HG02970 (cell line): ENCODE measurements at regions not wholly inside any gene's neighbourhood (a gene's known extent, or its start where the extent isn't known, plus 50 kb on each side); places are given as distances from the start of the nearest gene placed in this dataset.
A peak's percentile ranks its signal among the peaks of the same experiment; 100 is the strongest.
"Not testable (repeated sequence)": the region's sequence is repeated elsewhere in the genome, so short reads cannot be mapped to it uniquely, and the experiment has no call there.

ENCODE experiments used
- ATAC-seq: cut with Tn5 transposase; IDR thresholded peaks from one replicate; pipeline ENCODE4 v1.9.1; 2021; ENCODE audit warnings: mild to moderate bottlenecking, moderate library complexity, moderate number of reproducible peaks; ENCODE audit not compliant: unreplicated experiment, low FRiP score

GRCh38 chr7:113338071-113338696, 219.8 kb upstream of the SMIM30 start:
- peak; percentile 68 for ATAC-seq

- not testable (repeated sequence) for ATAC-seq
Observed at GRCh38 chr7:113336838-113337237, 218.5 kb upstream of the SMIM30 start.

GRCh38 chr7:113331155-113331898, 213.0 kb upstream of the SMIM30 start:
- no peak for ATAC-seq

GRCh38 chr7:113321201-113321600, 202.8 kb upstream of the SMIM30 start:
- no peak for ATAC-seq

GRCh38 chr7:113320419-113320818, 202.1 kb upstream of the SMIM30 start:
- no peak for ATAC-seq

- no peak for ATAC-seq
Observed at GRCh38 chr7:113314594-113314993, 196.2 kb upstream of the SMIM30 start.

- ATAC-seq: no peak
Observed at GRCh38 chr7:113308399-113308798, 190.0 kb upstream of the SMIM30 start.

- no peak for ATAC-seq
Observed at GRCh38 chr7:113307147-113307546, 188.8 kb upstream of the SMIM30 start.

- no peak for ATAC-seq
Observed at GRCh38 chr7:113306302-113306701, 187.9 kb upstream of the SMIM30 start.

GRCh38 chr7:113304104-113304503, 185.8 kb upstream of the SMIM30 start:
- no peak for ATAC-seq

GRCh38 chr7:113303388-113303787, 185.0 kb upstream of the SMIM30 start:
- ATAC-seq: not testable (repeated sequence)

- no peak for ATAC-seq
Observed at GRCh38 chr7:113301983-113302382, 183.6 kb upstream of the SMIM30 start.

GRCh38 chr7:113301141-113301540, 182.8 kb upstream of the SMIM30 start:
- no peak for ATAC-seq

- ATAC-seq: no peak
Observed at GRCh38 chr7:113299748-113300147, 181.4 kb upstream of the SMIM30 start.

GRCh38 chr7:113298501-113298900, 180.1 kb upstream of the SMIM30 start:
- no peak for ATAC-seq

- no peak for ATAC-seq
Observed at GRCh38 chr7:113294750-113295149, 176.4 kb upstream of the SMIM30 start.

GRCh38 chr7:113292105-113292504, 173.8 kb upstream of the SMIM30 start:
- ATAC-seq: no peak

- no peak for ATAC-seq
Observed at GRCh38 chr7:113291058-113291457, 172.7 kb upstream of the SMIM30 start.

GRCh38 chr7:113289140-113289740, 170.9 kb upstream of the SMIM30 start:
- ATAC-seq: peak; percentile 53

GRCh38 chr7:113285411-113285810, 167.1 kb upstream of the SMIM30 start:
- ATAC-seq: no peak

GRCh38 chr7:113283861-113284260, 165.5 kb upstream of the SMIM30 start:
- ATAC-seq: no peak

- ATAC-seq: no peak
Observed at GRCh38 chr7:113282875-113283274, 164.5 kb upstream of the SMIM30 start.
